GM12892 (cell line): ENCODE measurements at regions not wholly inside any gene's neighbourhood (a gene's known extent, or its start where the extent isn't known, plus 50 kb on each side); places are given as distances from the start of the nearest gene placed in this dataset.

Experiments
- POLR2A ChIP-seq: IDR thresholded peaks from 2 replicates; pipeline ENCODE4 v1.6.1; 2011; ENCODE audit warnings: low read depth, low read length, control low read depth
- POLR2AphosphoS5 ChIP-seq: IDR thresholded peaks from 2 replicates; pipeline ENCODE4 v1.6.1; 2011; ENCODE audit warnings: low read depth, low read length, control low read depth

DNA sequence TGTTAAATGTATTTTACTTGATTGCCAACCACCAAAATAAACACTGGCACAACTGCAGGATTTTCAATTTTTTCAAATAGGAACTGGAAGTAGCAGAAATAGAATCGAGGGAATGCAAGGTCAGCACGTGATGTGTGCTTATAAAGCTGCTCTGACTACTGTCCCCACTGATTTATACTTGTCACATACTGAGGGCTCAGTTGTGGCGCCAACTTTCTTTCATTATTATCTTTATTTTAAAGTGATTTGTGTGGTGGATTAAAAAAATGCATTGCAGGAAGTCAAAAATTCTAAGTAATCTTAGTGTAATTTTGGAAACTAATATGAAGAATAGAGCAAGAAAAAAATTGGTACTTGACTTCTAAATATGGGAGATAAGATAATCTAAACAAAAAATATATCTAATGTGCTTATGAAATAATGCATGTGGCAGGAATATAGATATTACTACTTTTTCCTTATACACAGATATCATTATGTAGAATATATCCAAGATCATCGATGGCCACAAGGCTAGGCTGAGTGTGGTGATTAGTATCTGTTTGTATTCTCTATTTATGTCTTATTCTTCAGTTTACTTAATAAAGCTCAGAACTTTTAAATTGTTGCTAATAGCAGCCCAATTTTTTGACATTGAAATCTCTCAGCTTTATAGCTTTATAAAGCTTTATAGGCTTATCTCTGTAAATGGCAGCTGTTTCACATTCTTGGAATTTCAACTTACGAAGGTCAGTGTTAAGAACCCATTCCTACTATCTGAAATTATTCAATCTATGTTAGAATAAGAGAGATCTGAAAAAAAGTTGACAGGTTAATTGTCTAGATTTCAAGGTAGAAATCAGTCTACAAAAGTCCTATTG, 404.5 kb upstream of the ADAMTS5 start:
- TF ChIP-seq POLR2A (no peak), POLR2AphosphoS5 (no peak)
